ENCODE measurements at regions not wholly inside any gene's neighbourhood (a gene's known extent, or its start where the extent isn't known, plus 50 kb on each side); places are given as distances from the start of the nearest gene placed in this dataset.

- no peak for TF ChIP-seq CTCF (IDR thresholded peaks at IDR 0.05)
- TF ChIP-seq POLR2A (IDR thresholded peaks at IDR 0.05): no peak
Measured at GRCh38 chr4:100649417-100649816, 131.6 kb upstream of the EMCN start.
